Glutamatergic neuron (in vitro differentiated cells): ENCODE measurements at regions not wholly inside any gene's neighbourhood (a gene's known extent, or its start where the extent isn't known, plus 50 kb on each side); places are given as distances from the start of the nearest gene placed in this dataset.

Experiments
- DNase-seq: peaks from one replicate; pipeline ENCODE4 v3.0.0; 2022
- H3K27ac Mint-ChIP-seq: one replicate; pipeline ENCODE4 v1.8.0; 2020; ENCODE audit warnings: mild to moderate bottlenecking, mixed read lengths, inconsistent platforms; ENCODE audit not compliant: unreplicated experiment
- H3K27me3 Mint-ChIP-seq: one replicate; pipeline ENCODE4 v1.8.0; 2020; ENCODE audit warnings: mild to moderate bottlenecking, moderate library complexity, mixed read lengths, inconsistent platforms; ENCODE audit not compliant: unreplicated experiment
- H3K36me3 Mint-ChIP-seq: one replicate; pipeline ENCODE4 v1.8.0; 2020; ENCODE audit warnings: mild to moderate bottlenecking, mixed read lengths, inconsistent platforms; ENCODE audit not compliant: unreplicated experiment
- H3K4me1 Mint-ChIP-seq: one replicate; pipeline ENCODE4 v1.8.0; 2020; ENCODE audit warnings: mild to moderate bottlenecking, low read depth, mixed read lengths, inconsistent platforms; ENCODE audit not compliant: unreplicated experiment
- H3K4me3 Mint-ChIP-seq: one replicate; pipeline ENCODE4 v1.8.0; 2020; ENCODE audit warnings: mild to moderate bottlenecking, mixed read lengths, inconsistent platforms; ENCODE audit not compliant: unreplicated experiment
- H3K9me3 Mint-ChIP-seq: one replicate; pipeline ENCODE4 v1.8.0; 2020; ENCODE audit warnings: mild to moderate bottlenecking, moderate library complexity, mixed read lengths, inconsistent platforms; ENCODE audit not compliant: unreplicated experiment
- TF ChIP-seq, protein P1 (sequence below): fragments of 200-600 bp; sonication (generic); IDR thresholded peaks from one replicate; pipeline ENCODE4 v1.5.0; 2021; ENCODE audit not compliant: partially characterized antibody, unreplicated experiment

DNA sequence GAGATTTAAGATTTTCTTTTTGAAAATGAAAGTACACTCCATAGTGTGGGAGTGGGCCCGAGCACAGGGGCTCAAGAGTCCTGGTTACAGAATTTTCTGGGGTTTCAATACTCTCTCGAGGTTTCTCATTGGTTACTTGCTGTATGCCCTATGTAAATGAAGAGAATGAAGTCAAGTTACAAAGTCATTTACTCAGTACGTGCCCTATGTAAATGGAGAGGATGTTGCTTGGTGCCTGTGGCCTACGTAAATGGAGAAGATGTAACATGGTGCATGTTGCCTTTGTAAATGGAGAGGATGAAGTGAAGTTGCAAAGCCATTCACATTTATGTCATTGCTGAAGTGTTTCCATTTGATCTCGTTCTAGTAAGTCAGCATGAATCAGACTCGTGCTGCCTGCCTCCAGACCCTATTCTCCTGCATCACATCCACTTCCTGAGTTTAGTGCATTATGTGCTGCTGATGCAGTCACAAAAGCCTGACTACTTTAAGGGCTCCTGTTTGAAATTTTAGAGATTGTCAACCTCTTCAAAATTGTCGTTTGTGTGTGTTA is 302.0 kb downstream of the ZBBX start:
- Mint-ChIP-seq H3K9me3 (no peaks in the 10 kb centered on the region), H3K27ac (no peak overlapping the region), H3K4me3 (no peak overlapping the region), H3K4me1 (peaks cover 7% of the 10 kb centered on the region), H3K36me3 (no peaks in the 10 kb centered on the region), H3K27me3 (no peaks in the 10 kb centered on the region)
- no peak for DNase-seq
- TF ChIP-seq, protein P1, sequence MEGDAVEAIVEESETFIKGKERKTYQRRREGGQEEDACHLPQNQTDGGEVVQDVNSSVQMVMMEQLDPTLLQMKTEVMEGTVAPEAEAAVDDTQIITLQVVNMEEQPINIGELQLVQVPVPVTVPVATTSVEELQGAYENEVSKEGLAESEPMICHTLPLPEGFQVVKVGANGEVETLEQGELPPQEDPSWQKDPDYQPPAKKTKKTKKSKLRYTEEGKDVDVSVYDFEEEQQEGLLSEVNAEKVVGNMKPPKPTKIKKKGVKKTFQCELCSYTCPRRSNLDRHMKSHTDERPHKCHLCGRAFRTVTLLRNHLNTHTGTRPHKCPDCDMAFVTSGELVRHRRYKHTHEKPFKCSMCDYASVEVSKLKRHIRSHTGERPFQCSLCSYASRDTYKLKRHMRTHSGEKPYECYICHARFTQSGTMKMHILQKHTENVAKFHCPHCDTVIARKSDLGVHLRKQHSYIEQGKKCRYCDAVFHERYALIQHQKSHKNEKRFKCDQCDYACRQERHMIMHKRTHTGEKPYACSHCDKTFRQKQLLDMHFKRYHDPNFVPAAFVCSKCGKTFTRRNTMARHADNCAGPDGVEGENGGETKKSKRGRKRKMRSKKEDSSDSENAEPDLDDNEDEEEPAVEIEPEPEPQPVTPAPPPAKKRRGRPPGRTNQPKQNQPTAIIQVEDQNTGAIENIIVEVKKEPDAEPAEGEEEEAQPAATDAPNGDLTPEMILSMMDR: no peak

DNA sequence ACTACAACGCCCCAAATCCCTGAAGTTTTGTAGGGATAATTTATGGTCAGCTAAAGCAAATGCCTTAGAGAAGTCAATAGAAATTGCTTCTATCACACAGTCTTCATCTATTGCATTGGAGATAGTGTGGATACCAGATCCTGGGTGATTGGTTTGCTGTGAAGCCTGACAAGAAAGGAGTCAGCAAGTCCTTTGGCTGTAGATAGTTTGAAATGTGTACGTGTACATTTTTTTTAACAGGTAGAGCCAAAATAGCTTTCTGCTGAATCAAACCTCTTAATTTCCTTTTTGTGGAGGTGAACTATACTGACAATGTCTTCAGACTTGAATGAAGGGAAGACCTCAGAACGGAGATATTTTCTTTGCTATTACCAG is 312.3 kb downstream of the ZBBX start:
- no peaks in the 10 kb centered on the region for H3K9me3 Mint-ChIP-seq
- no peak overlapping the region for H3K4me3 Mint-ChIP-seq
- H3K36me3 Mint-ChIP-seq: no peaks in the 10 kb centered on the region
- no peaks in the 10 kb centered on the region for H3K27me3 Mint-ChIP-seq
- no peak for DNase-seq
- TF ChIP-seq, protein P1: no peak
- peaks cover 9% of the 10 kb centered on the region for H3K4me1 Mint-ChIP-seq
- no peak overlapping the region for H3K27ac Mint-ChIP-seq

DNA sequence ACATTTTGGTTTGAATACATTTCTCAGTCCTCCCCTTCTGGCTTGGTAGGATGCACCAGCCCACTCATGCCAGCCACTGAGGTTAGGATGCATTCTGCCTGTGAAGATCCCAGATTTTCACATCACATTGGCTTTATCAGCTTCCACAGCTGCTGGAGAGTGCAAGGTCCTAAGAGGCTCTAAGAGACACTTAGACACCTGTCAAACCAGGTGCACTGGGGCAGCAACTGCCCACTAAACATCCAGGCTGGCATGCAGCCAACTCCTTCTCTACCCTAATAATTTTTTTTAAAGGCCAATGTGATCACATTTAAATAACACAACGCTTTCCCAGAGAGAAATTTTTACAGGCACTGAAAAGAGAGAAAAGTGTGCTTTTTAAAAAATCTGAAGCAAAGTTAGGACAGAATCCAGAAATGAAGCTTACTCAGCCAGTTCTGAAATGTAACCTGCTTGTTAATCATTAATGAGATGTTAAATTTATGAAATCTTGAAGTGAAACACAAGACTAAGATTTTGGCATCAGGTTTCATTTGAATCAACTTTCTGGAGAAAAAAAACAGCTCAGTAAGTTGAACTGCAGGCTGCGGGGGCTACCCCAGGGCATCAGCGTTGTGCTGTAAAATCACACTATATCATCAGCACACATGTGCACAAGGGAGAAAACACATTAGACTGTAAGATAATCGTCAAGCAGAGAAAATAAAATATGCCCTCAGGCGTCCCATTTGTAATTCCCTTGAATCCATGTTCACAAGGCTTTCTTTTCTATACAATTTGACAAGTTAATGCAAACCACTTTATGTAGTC is 312.9 kb downstream of the ZBBX start:
- Mint-ChIP-seq H3K27ac (no peak overlapping the region), H3K4me3 (no peak overlapping the region), H3K36me3 (no peaks in the 10 kb centered on the region), H3K27me3 (no peaks in the 10 kb centered on the region), H3K4me1 (peaks cover 9% of the 10 kb centered on the region), H3K9me3 (no peaks in the 10 kb centered on the region)
- DNase-seq: peak; percentile 12
- TF ChIP-seq, protein P1: no peak

DNA sequence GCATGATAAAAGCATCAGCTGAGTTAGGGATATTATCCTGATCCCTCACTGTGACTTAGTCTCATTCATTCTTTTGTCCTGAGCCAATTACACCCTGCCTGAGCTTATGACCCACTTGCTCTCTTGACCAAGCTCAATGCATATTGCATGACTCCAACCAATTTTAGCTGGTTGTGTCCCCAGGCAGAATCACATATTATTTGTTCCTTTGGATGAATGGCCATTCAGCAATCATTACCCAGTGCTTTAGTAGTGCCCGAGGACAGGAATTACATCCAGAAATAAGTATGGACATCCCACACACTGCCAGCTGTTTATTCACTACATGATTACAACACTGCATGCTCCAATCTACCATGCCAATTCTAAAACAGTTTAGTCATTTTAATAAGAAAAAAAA is 322.5 kb downstream of the ZBBX start:
- no peak overlapping the region for H3K27ac Mint-ChIP-seq
- peaks cover 1% of the 10 kb centered on the region for H3K9me3 Mint-ChIP-seq
- TF ChIP-seq, protein P1: no peak
- H3K4me1 Mint-ChIP-seq: no peaks in the 10 kb centered on the region
- DNase-seq: no peak
- H3K4me3 Mint-ChIP-seq: no peak overlapping the region
- H3K36me3 Mint-ChIP-seq: no peaks in the 10 kb centered on the region
- peaks cover 6% of the 10 kb centered on the region for H3K27me3 Mint-ChIP-seq

DNA sequence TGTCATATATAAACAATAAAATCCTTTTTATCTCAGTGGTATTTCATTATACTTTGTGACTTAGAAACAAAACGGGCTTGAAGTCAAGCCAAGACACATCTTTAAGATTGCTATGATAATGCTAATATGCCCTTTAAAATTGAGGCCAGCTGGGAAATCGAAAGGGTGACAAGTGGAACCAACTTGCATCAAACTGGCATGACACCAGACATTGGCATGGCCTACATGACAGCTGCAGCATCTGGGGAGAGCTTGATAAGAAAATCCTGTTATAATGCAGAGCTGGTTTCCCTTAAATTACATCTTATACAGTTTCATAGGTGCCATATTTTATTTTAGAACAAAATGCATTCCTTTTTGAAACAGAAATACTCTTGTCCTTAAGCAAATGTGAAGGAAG is 325.2 kb downstream of the ZBBX start:
- TF ChIP-seq, protein P1: no peak
- no peak overlapping the region for H3K27ac Mint-ChIP-seq
- H3K9me3 Mint-ChIP-seq: peaks cover 1% of the 10 kb centered on the region
- peaks cover 5% of the 10 kb centered on the region for H3K27me3 Mint-ChIP-seq
- no peaks in the 10 kb centered on the region for H3K4me1 Mint-ChIP-seq
- H3K36me3 Mint-ChIP-seq: no peaks in the 10 kb centered on the region
- H3K4me3 Mint-ChIP-seq: no peak overlapping the region
- no peak for DNase-seq
